Upper lobe of left lung (tissue), 4 donors: ENCODE measurements at regions not wholly inside any gene's neighbourhood (a gene's known extent, or its start where the extent isn't known, plus 50 kb on each side); places are given as distances from the start of the nearest gene placed in this dataset.

ENCODE experiments used
- CTCF ChIP-seq, 6 experiments: fragments of 450-650 bp in 4 of 6; fragments of 200-600 bp in 2 of 6; sonication (generic) in 2 of 6; IDR thresholded peaks; one replicate each; pipeline ENCODE4 v1.5.1; 2016 to 2019; ENCODE audit warnings: antibody characterized with exemption in 6 of 6
- POLR2A ChIP-seq, 4 donors: fragments of 450-650 bp; IDR thresholded peaks; one replicate each; pipeline ENCODE4 v1.5.1; 2016 to 2017; ENCODE audit warnings: antibody characterized with exemption in 4 of 4, mild to moderate bottlenecking in 2 of 4

DNA sequence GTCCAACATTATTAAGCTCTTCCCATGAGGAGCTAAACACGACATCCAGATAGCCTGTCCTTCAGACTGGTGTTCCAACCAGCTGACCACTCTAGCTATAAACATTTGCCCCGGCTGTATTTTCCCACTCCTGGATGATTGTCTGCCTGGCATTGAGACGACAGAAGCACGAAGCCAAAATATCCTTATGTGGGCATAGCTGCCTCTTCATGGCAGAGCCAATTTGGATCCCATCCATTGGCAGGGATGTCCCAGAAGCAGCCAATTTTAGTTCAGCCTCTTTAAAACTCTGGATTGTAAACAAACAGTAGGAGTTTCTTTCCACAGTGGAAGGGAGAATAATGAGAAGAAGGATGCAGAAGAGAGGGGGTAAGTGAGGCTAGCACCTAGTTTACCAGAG, 507.6 kb downstream of the CETN3 start:
- no peak for TF ChIP-seq CTCF (IDR thresholded peaks at IDR 0.05)
- no peak for TF ChIP-seq POLR2A (IDR thresholded peaks at IDR 0.05)
